Sigmoid colon (tissue), 6 donors: ENCODE measurements at regions not wholly inside any gene's neighbourhood (a gene's known extent, or its start where the extent isn't known, plus 50 kb on each side); places are given as distances from the start of the nearest gene placed in this dataset.

Source experiments
- DNase-seq: peaks from one replicate; pipeline ENCODE4 v3.0.0-alpha.2; 2019
- H3K27ac ChIP-seq, 4 donors: fragments of 200-600 bp; sonication (generic); one replicate each; pipeline ENCODE4 v1.5.1; 2016 to 2019; ENCODE audit warnings: mild to moderate bottlenecking in 1 of 4
- H3K27me3 ChIP-seq, 3 donors: fragments of 200-600 bp; sonication (generic); one replicate each; pipeline ENCODE4 v1.5.1; 2019; ENCODE audit warnings: mild to moderate bottlenecking in 1 of 3
- H3K36me3 ChIP-seq, 4 donors: fragments of 200-600 bp; sonication (generic); one replicate each; pipeline ENCODE4 v1.5.1; 2016 to 2019
- H3K4me1 ChIP-seq, 4 donors: fragments of 200-600 bp; sonication (generic); one replicate each; pipeline ENCODE4 v1.5.1; 2017 to 2019
- H3K4me3 ChIP-seq, 4 donors: fragments of 200-600 bp; sonication (generic); one replicate each; pipeline ENCODE4 v1.5.1; 2017 to 2019; ENCODE audit warnings: mild to moderate bottlenecking in 2 of 4, moderate library complexity in 1 of 4
- H3K9me3 ChIP-seq, 4 donors: fragments of 200-600 bp in 3 of 4; sonication (generic) in 3 of 4; one replicate each; pipeline versions ENCODE4 v1.5.1 to v1.6.1; 2013 to 2019
- CTCF ChIP-seq, 4 experiments: fragments of 450-650 bp in 3 of 4; fragments of 200-600 bp in 1 of 4; IDR thresholded peaks; one replicate each; pipeline ENCODE4 v1.5.1; 2016 to 2019; ENCODE audit warnings: antibody characterized with exemption in 4 of 4, mild to moderate bottlenecking in 3 of 4, moderate library complexity in 2 of 4
- EP300 ChIP-seq, 4 donors: sonication (generic); formaldehyde crosslinking; IDR thresholded peaks; one replicate each; pipeline ENCODE4 v1.6.1; 2017; ENCODE audit warnings: antibody characterized with exemption in 4 of 4
- POLR2A ChIP-seq, 2 donors: fragments of 450-650 bp; IDR thresholded peaks; one replicate each; pipeline ENCODE4 v1.6.1; 2016; ENCODE audit warnings: antibody characterized with exemption in 2 of 2, mild to moderate bottlenecking in 2 of 2, moderate library complexity in 2 of 2
- POLR2AphosphoS5 ChIP-seq, 4 donors: sonication (generic); formaldehyde crosslinking; IDR thresholded peaks; one replicate each; pipeline ENCODE4 v1.6.1; 2017; ENCODE audit warnings: antibody characterized with exemption in 4 of 4
- WGBS, 2 donors: extraction: QIAGEN DNeasy Blood & Tissue Kit; methylation state at CpG; one replicate each; pipeline ENCODE4 v1.1.7; 2013; 5-methylcytosine and 5-hydroxymethylcytosine counted together
- intact Hi-C: fragments of 100-400 bp; cut with DNase I; formaldehyde crosslinking; loops from one replicate; pipeline ENCODE4 v1.15.1; 2023
- donor health status: healthy with polysubstance abuse.
- donor health status: healthy.

GRCh38 chr6:82086944-82087343 is 160.6 kb downstream of the IBTK start:
- Histone ChIP-seq H3K4me3 (no peak overlapping the region), H3K27me3 (no peaks in the 10 kb centered on the region), H3K27ac (no peak overlapping the region), H3K9me3 (no peaks in the 10 kb centered on the region), H3K4me1 (no peaks in the 10 kb centered on the region), H3K36me3 (no peaks in the 10 kb centered on the region)
- intact Hi-C loops: no loop called here
- no peak for DNase-seq
- TF ChIP-seq POLR2AphosphoS5 (IDR thresholded peaks at IDR 0.05) (no peak), EP300 (IDR thresholded peaks at IDR 0.05) (no peak), POLR2A (IDR thresholded peaks at IDR 0.05) (no peak), CTCF (IDR thresholded peaks at IDR 0.05) (no peak)
- 18 to 72% methylated on average over 2 of the region's 2 CpGs for WGBS, 2 donors

GRCh38 chr6:82085701-82086100 is 161.8 kb downstream of the IBTK start:
- no peak overlapping the region for H3K4me3 ChIP-seq
- no peak for TF ChIP-seq POLR2A (IDR thresholded peaks at IDR 0.05)
- TF ChIP-seq POLR2AphosphoS5 (IDR thresholded peaks at IDR 0.05): no peak
- TF ChIP-seq EP300 (IDR thresholded peaks at IDR 0.05): no peak
- no peak for TF ChIP-seq CTCF (IDR thresholded peaks at IDR 0.05)
- H3K4me1 ChIP-seq: no peaks in the 10 kb centered on the region
- H3K27me3 ChIP-seq: no peaks in the 10 kb centered on the region
- no peaks in the 10 kb centered on the region for H3K36me3 ChIP-seq
- intact Hi-C loops: no loop called here
- H3K9me3 ChIP-seq: no peaks in the 10 kb centered on the region
- 80 to 88% methylated on average over 5 of the region's 5 CpGs for WGBS, 2 donors
- no peak for DNase-seq
- H3K27ac ChIP-seq: no peak overlapping the region

GRCh38 chr6:82084324-82084920 is 163.1 kb downstream of the IBTK start:
- no peaks in the 10 kb centered on the region for H3K27me3 ChIP-seq
- intact Hi-C loops: no loop called here
- 39 to 72% methylated on average over 2 of the region's 2 CpGs for WGBS, 2 donors
- DNase-seq: no peak
- H3K9me3 ChIP-seq: no peaks in the 10 kb centered on the region
- H3K36me3 ChIP-seq: no peaks in the 10 kb centered on the region
- no peak overlapping the region for H3K27ac ChIP-seq
- TF ChIP-seq POLR2AphosphoS5 (IDR thresholded peaks at IDR 0.05) (no peak), EP300 (IDR thresholded peaks at IDR 0.05) (no peak), POLR2A (IDR thresholded peaks at IDR 0.05) (no peak), CTCF (IDR thresholded peaks at IDR 0.05) (no peak)
- no peak overlapping the region for H3K4me3 ChIP-seq
- H3K4me1 ChIP-seq: no peaks in the 10 kb centered on the region

GRCh38 chr6:82083646-82084045 is 163.9 kb downstream of the IBTK start:
- Histone ChIP-seq H3K4me3 (no peak overlapping the region), H3K27me3 (no peaks in the 10 kb centered on the region), H3K9me3 (no peaks in the 10 kb centered on the region), H3K27ac (no peak overlapping the region), H3K36me3 (no peaks in the 10 kb centered on the region), H3K4me1 (no peaks in the 10 kb centered on the region)
- intact Hi-C loops: no loop called here
- no peak for DNase-seq
- WGBS, 2 donors: 94 to 95% methylated on average over 1 of the region's 1 CpG
- TF ChIP-seq EP300 (IDR thresholded peaks at IDR 0.05): no peak
- TF ChIP-seq CTCF (IDR thresholded peaks at IDR 0.05): no peak
- TF ChIP-seq POLR2AphosphoS5 (IDR thresholded peaks at IDR 0.05): no peak
- no peak for TF ChIP-seq POLR2A (IDR thresholded peaks at IDR 0.05)

GRCh38 chr6:82080767-82081166 is 166.8 kb downstream of the IBTK start:
- peaks cover 0 to 13% (median 11%) of the 10 kb centered on the region in 4 donors for H3K4me1 ChIP-seq
- no peak for DNase-seq
- H3K36me3 ChIP-seq: no peaks in the 10 kb centered on the region
- H3K27ac ChIP-seq: no peak overlapping the region
- H3K9me3 ChIP-seq: no peaks in the 10 kb centered on the region
- no peak overlapping the region for H3K4me3 ChIP-seq
- TF ChIP-seq POLR2AphosphoS5 (IDR thresholded peaks at IDR 0.05) (no peak), CTCF (IDR thresholded peaks at IDR 0.05) (no peak), POLR2A (IDR thresholded peaks at IDR 0.05) (no peak), EP300 (IDR thresholded peaks at IDR 0.05) (no peak)
- no peaks in the 10 kb centered on the region for H3K27me3 ChIP-seq
- intact Hi-C loops: no loop called here
- 72 to 73% methylated on average over 1 of the region's 1 CpG for WGBS, 2 donors
